HFF-Myc (cell line): ENCODE measurements at regions not wholly inside any gene's neighbourhood (a gene's known extent, or its start where the extent isn't known, plus 50 kb on each side); places are given as distances from the start of the nearest gene placed in this dataset.

ENCODE experiments used
- DNase-seq: peaks from one replicate; pipeline ENCODE4 v3.0.0-alpha.2; 2011; ENCODE audit warnings: low read depth; ENCODE audit errors: extremely low read depth
- H3K4me3 ChIP-seq: replicated peaks from 2 replicates; pipeline ENCODE4 v1.5.1; 2011; ENCODE audit warnings: low read depth, mild to moderate bottlenecking, control low read depth, low read length
- TF ChIP-seq, protein P1 (sequence below): IDR thresholded peaks from 2 replicates; pipeline ENCODE4 v1.5.1; 2012; ENCODE audit warnings: mild to moderate bottlenecking, low read depth, low read length, control low read depth; ENCODE audit errors: missing control alignments

- DNase-seq = no peak
- H3K4me3 ChIP-seq = no peak overlapping the region
- TF ChIP-seq, protein P1, sequence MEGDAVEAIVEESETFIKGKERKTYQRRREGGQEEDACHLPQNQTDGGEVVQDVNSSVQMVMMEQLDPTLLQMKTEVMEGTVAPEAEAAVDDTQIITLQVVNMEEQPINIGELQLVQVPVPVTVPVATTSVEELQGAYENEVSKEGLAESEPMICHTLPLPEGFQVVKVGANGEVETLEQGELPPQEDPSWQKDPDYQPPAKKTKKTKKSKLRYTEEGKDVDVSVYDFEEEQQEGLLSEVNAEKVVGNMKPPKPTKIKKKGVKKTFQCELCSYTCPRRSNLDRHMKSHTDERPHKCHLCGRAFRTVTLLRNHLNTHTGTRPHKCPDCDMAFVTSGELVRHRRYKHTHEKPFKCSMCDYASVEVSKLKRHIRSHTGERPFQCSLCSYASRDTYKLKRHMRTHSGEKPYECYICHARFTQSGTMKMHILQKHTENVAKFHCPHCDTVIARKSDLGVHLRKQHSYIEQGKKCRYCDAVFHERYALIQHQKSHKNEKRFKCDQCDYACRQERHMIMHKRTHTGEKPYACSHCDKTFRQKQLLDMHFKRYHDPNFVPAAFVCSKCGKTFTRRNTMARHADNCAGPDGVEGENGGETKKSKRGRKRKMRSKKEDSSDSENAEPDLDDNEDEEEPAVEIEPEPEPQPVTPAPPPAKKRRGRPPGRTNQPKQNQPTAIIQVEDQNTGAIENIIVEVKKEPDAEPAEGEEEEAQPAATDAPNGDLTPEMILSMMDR = no peak
These were observed 51.1 kb upstream of the MAP4 start for GRCh38 chr3:48067271-48067670.
